CD4-positive, alpha-beta T cell (primary cell): ENCODE measurements at regions not wholly inside any gene's neighbourhood (a gene's known extent, or its start where the extent isn't known, plus 50 kb on each side); places are given as distances from the start of the nearest gene placed in this dataset.

Experiments
- ATAC-seq: fragments of 200-7000 bp; cut with Tn5 transposase; one replicate; pipeline ENCODE4 v1.10.0; 2022; ENCODE audit warnings: mild to moderate bottlenecking; ENCODE audit not compliant: poor library complexity
- CTCF ChIA-PET: fragments of 350-600 bp; sonication (Branson Sonifier 250); formaldehyde crosslinking; loops from one replicate; lab custom pipeline; 2021; ENCODE audit warnings: antibody characterized with exemption, inconsistent platforms; lab: Charles Lee
- POLR2A ChIA-PET: fragments of 350-600 bp; sonication (Branson Sonifier 250); formaldehyde crosslinking; loops from one replicate; lab custom pipeline; 2021; ENCODE audit warnings: antibody characterized with exemption, inconsistent platforms; lab: Charles Lee
- DNase-seq, 14 experiments: peaks; one replicate each; pipeline ENCODE4 v3.0.0-alpha.2; 2013 to 2020; ENCODE audit warnings: mixed read lengths in 2 of 14
- H3K27ac ChIP-seq, 2 donors: one replicate each; pipeline versions ENCODE4 v1.5.1 to v1.7.0; 2013; ENCODE audit warnings: low read length in 2 of 2, low read depth in 1 of 2, mild to moderate bottlenecking in 1 of 2
- H3K27me3 ChIP-seq, 2 experiments: 1 replicate in 1 of 2; 2 replicates in 1 of 2; pipeline versions ENCODE4 v1.6.1 to v1.7.0; 2013; ENCODE audit warnings: low read length in 2 of 2, control low read depth in 1 of 2, mild to moderate bottlenecking in 1 of 2, moderate library complexity in 1 of 2; ENCODE audit not compliant: insufficient read depth in 2 of 2, control insufficient read depth in 1 of 2
- H3K36me3 ChIP-seq: one replicate; pipeline ENCODE4 v1.6.1; 2013; ENCODE audit warnings: low read length, control low read depth; ENCODE audit not compliant: insufficient read depth
- H3K4me1 ChIP-seq: one replicate; pipeline ENCODE4 v1.6.1; 2013; ENCODE audit warnings: low read length, control low read depth; ENCODE audit not compliant: insufficient read depth
- H3K4me3 ChIP-seq: one replicate; pipeline ENCODE4 v1.5.1; 2013; ENCODE audit warnings: mild to moderate bottlenecking, low read length, moderate library complexity
- H3K9me3 ChIP-seq, 2 experiments: 1 replicate in 1 of 2; 2 replicates in 1 of 2; pipeline versions ENCODE4 v1.6.1 to v1.7.0; 2013; ENCODE audit warnings: low read length in 2 of 2, mild to moderate bottlenecking in 2 of 2, control low read depth in 1 of 2, moderate library complexity in 1 of 2; ENCODE audit not compliant: control insufficient read depth in 1 of 2, insufficient read depth in 1 of 2
- H3K27ac Mint-ChIP-seq: one replicate; pipeline ENCODE4 v1.8.0; 2020; ENCODE audit warnings: mixed read lengths
- H3K27me3 Mint-ChIP-seq: one replicate; pipeline ENCODE4 v1.8.0; 2021; ENCODE audit warnings: mixed read lengths
- H3K36me3 Mint-ChIP-seq: one replicate; pipeline ENCODE4 v1.8.0; 2021; ENCODE audit warnings: low read depth, mixed read lengths
- H3K4me1 Mint-ChIP-seq: one replicate; pipeline ENCODE4 v1.8.0; 2021; ENCODE audit warnings: low read depth, mixed read lengths
- H3K4me3 Mint-ChIP-seq: one replicate; pipeline ENCODE4 v1.8.0; 2020; ENCODE audit warnings: mild to moderate bottlenecking, mixed read lengths
- H3K9me3 Mint-ChIP-seq: one replicate; pipeline ENCODE4 v1.8.0; 2020; ENCODE audit warnings: mixed read lengths
- intact Hi-C, 2 experiments: fragments of 100-400 bp; cut with DNase I in 1 of 2; cut with micrococcal nuclease in 1 of 2; formaldehyde crosslinking; loops; one replicate each; pipeline versions ENCODE4 v1.15.1 to v1.9.0; 2023 to 2025; cut with DNase I, micrococcal nuclease
- TF ChIP-seq, protein P1 (sequence below): fragments of 200-600 bp; IDR thresholded peaks from one replicate; pipeline ENCODE4 v1.8.0; 2022; ENCODE audit warnings: antibody characterized with exemption, mild to moderate bottlenecking

DNA sequence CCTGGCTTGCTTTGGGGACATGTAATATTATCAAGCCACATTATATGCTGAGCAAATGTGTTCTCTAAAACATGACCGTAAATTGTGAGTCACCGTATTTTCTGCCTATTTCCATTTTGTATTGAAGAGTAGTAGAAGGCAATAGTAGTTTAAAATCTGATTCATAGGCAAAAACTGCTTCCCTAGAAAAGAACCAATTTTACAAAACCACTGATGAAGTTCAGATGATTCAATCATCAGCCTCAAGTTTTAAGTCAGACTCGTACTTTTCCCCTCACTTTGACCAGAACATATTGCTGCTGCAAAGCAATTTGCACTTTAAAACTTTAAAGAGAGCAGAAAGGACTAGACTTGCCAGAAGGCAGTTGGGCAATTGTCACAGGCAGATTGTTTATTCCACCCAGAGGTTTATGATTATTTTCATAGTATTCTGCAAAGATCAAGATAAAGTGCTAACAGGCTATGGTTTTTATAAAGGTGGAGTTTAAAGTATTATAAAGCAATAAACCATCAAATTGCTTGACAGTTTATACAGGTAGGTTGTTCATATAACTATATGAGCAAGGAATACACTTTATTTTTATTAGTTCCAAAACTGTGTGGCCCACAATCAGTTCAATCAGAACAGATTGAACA is 168.2 kb downstream of the ETV1 start:
- Histone ChIP-seq H3K36me3 (no peaks in the 10 kb centered on the region), H3K27ac (no peak overlapping the region), H3K4me3 (no peak overlapping the region), H3K9me3 (no peaks in the 10 kb centered on the region), H3K4me1 (no peaks in the 10 kb centered on the region), H3K27me3 (no peaks in the 10 kb centered on the region)
- Mint-ChIP-seq H3K4me3 (no peak overlapping the region), H3K27me3 (no peaks in the 10 kb centered on the region), H3K27ac (no peak overlapping the region), H3K4me1 (no peaks in the 10 kb centered on the region), H3K36me3 (no peaks in the 10 kb centered on the region), H3K9me3 (peaks cover 9% of the 10 kb centered on the region)
- no peak for DNase-seq
- TF ChIP-seq, protein P1, sequence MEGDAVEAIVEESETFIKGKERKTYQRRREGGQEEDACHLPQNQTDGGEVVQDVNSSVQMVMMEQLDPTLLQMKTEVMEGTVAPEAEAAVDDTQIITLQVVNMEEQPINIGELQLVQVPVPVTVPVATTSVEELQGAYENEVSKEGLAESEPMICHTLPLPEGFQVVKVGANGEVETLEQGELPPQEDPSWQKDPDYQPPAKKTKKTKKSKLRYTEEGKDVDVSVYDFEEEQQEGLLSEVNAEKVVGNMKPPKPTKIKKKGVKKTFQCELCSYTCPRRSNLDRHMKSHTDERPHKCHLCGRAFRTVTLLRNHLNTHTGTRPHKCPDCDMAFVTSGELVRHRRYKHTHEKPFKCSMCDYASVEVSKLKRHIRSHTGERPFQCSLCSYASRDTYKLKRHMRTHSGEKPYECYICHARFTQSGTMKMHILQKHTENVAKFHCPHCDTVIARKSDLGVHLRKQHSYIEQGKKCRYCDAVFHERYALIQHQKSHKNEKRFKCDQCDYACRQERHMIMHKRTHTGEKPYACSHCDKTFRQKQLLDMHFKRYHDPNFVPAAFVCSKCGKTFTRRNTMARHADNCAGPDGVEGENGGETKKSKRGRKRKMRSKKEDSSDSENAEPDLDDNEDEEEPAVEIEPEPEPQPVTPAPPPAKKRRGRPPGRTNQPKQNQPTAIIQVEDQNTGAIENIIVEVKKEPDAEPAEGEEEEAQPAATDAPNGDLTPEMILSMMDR, result no peak
- intact Hi-C loops, result no loop called here
- no peak for ATAC-seq
- ChIA-PET CTCF (no interaction called here), POLR2A (no interaction called here)

DNA sequence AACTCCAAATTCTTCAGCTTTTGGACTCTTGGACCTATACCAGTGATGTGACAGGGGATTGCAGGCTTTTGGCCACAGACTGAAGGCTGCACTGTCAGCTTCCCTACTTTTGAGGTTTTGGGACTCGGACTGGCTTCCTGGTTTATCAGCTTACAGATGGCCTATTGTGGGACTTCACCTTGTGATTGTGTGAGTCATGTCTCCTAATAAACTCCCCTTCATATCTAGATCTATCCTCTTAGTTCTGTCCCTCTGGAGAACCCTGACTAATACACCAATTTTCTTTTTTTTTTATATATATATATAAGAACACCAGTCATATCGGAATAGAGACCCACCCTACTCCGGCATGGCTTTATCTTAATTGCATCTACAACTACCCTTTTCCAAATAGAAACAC is 166.8 kb downstream of the ETV1 start:
- ChIA-PET POLR2A (no interaction called here), CTCF (no interaction called here)
- no peak for DNase-seq
- H3K36me3 Mint-ChIP-seq, result no peaks in the 10 kb centered on the region
- H3K4me1 Mint-ChIP-seq, result no peaks in the 10 kb centered on the region
- Histone ChIP-seq H3K27me3 (no peaks in the 10 kb centered on the region), H3K27ac (no peak overlapping the region), H3K4me3 (no peak overlapping the region), H3K4me1 (no peaks in the 10 kb centered on the region), H3K36me3 (no peaks in the 10 kb centered on the region), H3K9me3 (no peaks in the 10 kb centered on the region)
- TF ChIP-seq, protein P1, result no peak
- intact Hi-C loops, result no loop called here
- H3K27ac Mint-ChIP-seq, result no peak overlapping the region
- no peaks in the 10 kb centered on the region for H3K27me3 Mint-ChIP-seq
- ATAC-seq, result no peak
- H3K9me3 Mint-ChIP-seq, result peaks cover 5% of the 10 kb centered on the region
- H3K4me3 Mint-ChIP-seq, result no peak overlapping the region

DNA sequence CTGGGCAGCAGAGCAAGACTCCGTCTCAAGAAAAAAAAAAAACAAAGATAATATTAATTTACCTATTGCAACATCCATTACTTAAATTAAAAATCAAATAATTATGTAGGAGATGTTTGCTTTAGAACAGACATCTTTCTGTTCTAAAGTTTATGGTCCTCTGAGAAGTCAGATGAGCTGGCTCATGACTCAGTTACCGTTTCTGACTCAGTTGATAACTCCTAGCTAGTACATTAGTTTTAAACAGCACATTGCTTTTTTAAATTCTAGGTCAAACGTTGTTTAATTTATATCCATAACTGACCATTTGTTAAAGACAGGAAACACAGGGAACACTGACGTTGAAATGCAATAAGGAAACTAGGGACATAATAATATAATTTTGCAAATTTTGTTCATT is 162.7 kb downstream of the ETV1 start:
- Histone ChIP-seq H3K36me3 (no peaks in the 10 kb centered on the region), H3K27ac (no peak overlapping the region), H3K4me1 (no peaks in the 10 kb centered on the region), H3K4me3 (no peak overlapping the region), H3K27me3 (no peaks in the 10 kb centered on the region), H3K9me3 (no peaks in the 10 kb centered on the region)
- Mint-ChIP-seq H3K36me3 (no peaks in the 10 kb centered on the region), H3K4me1 (no peaks in the 10 kb centered on the region), H3K4me3 (no peak overlapping the region), H3K27me3 (no peaks in the 10 kb centered on the region), H3K27ac (no peak overlapping the region), H3K9me3 (peaks cover 3% of the 10 kb centered on the region)
- DNase-seq (no peak), ATAC-seq (no peak)
- TF ChIP-seq, protein P1, result no peak
- intact Hi-C loops, result no loop called here
- CTCF ChIA-PET, result no interaction called here
- POLR2A ChIA-PET, result no interaction called here
